ENCODE measurements at regions not wholly inside any gene's neighbourhood (a gene's known extent, or its start where the extent isn't known, plus 50 kb on each side); places are given as distances from the start of the nearest gene placed in this dataset.

DNA sequence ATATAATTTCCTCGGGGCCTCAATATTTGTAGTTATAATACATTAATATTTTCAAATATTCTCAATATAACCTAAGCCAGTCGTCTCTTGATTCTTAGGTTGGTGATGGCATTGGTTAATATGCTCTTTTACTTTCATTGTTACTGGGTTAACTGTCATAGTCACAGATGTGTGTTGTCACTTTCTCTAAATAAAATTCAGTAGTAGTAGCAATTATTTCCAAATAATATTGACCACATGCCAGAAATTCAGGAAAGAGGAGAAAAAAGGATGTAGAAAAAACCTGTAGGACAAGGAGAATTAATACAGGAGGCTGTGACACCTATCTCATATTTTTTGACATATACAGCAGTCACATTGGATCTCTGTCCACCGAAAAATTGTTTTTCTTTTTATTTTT is 322.7 kb upstream of the SLITRK6 start:
- H2AFZ ChIP-seq (ENCODE audit: low read length, unreplicated experiment): no peak overlapping the region
- H3K36me3 ChIP-seq (ENCODE audit: insufficient read depth, low read length): no peaks in the 10 kb centered on the region
- no peaks in the 10 kb centered on the region for H3K4me1 ChIP-seq (ENCODE audit: control insufficient read depth, insufficient read depth, low read length, unreplicated experiment)
- no peak overlapping the region for H3K27ac ChIP-seq (ENCODE audit: low read depth, low read length)
- no peaks in the 10 kb centered on the region for H3K27me3 ChIP-seq (ENCODE audit: insufficient read depth, low read length)
- H3K79me2 ChIP-seq (ENCODE audit: control insufficient read depth, insufficient read depth, low read length, unreplicated experiment): no peaks in the 10 kb centered on the region
- H3K4me3 ChIP-seq (ENCODE audit: low read depth, low read length): no peak overlapping the region

DNA sequence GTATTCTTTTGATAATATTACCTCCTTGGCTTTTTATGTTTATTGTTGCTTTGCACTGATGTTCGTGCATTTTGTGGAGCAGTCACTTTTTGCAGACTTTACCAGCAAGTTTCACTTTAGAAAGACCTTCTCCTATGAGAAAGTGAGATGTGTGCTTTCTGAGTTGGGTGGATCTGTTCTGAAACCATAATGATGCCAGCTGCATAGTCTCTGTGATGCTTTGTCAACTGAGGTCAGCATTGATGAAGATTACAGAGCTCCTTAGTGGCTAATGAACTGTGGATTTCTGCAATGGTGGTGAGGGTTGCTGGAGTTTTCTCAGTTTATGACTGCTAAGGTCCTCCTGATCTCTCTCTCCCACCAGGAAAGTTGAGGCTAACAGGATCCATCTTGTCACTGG is 309.9 kb upstream of the SLITRK6 start:
- no peaks in the 10 kb centered on the region for H3K36me3 ChIP-seq (ENCODE audit: insufficient read depth, low read length)
- no peaks in the 10 kb centered on the region for H3K27me3 ChIP-seq (ENCODE audit: insufficient read depth, low read length)
- H3K4me1 ChIP-seq (ENCODE audit: control insufficient read depth, insufficient read depth, low read length, unreplicated experiment): no peaks in the 10 kb centered on the region
- no peak overlapping the region for H2AFZ ChIP-seq (ENCODE audit: low read length, unreplicated experiment)
- H3K79me2 ChIP-seq (ENCODE audit: control insufficient read depth, insufficient read depth, low read length, unreplicated experiment): no peaks in the 10 kb centered on the region
- H3K27ac ChIP-seq (ENCODE audit: low read depth, low read length): no peak overlapping the region
- no peak overlapping the region for H3K4me3 ChIP-seq (ENCODE audit: low read depth, low read length)

DNA sequence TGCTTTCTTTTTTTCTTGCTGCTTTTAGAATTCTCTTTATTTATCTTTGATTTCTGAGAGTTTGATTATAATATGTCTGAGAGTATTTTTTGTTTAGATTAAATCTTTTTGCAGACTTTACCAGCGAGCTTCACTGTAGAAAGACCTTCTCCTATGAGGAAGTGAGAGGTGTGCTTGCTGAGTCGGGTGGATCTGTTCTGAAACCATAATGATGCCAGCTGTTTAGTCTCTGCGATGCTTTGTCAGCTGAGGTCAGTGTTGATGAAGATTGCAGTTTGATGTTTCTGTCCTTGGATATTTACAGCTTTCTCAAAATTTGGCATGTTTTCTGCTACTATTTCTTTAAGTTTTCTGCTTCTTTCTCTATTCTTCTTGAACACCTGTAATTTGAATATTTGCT is 309.1 kb upstream of the SLITRK6 start:
- H3K27me3 ChIP-seq (ENCODE audit: insufficient read depth, low read length): no peaks in the 10 kb centered on the region
- H3K36me3 ChIP-seq (ENCODE audit: insufficient read depth, low read length): no peaks in the 10 kb centered on the region
- no peak overlapping the region for H3K4me3 ChIP-seq (ENCODE audit: low read depth, low read length)
- no peak overlapping the region for H2AFZ ChIP-seq (ENCODE audit: low read length, unreplicated experiment)
- H3K79me2 ChIP-seq (ENCODE audit: control insufficient read depth, insufficient read depth, low read length, unreplicated experiment): no peaks in the 10 kb centered on the region
- H3K27ac ChIP-seq (ENCODE audit: low read depth, low read length): no peak overlapping the region
- no peaks in the 10 kb centered on the region for H3K4me1 ChIP-seq (ENCODE audit: control insufficient read depth, insufficient read depth, low read length, unreplicated experiment)

DNA sequence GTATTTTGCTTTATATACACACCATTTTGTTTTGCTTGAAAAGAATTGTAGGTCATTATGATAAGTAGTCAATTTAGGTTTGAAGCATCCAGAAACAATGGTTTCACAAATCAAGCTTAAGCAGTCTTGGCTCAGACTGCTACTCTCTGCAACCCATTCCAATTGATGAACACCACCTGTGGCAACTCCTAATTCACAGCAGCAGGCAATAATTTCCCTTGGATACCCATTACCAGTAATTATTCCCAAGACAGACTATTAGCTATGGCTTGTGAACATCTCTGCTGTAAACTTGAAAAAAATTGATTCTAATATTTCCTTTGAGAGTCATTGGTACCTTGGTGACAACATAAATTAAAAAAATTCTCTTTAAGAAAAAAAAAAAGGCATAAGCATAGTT is 299.3 kb upstream of the SLITRK6 start:
- H3K4me3 ChIP-seq (ENCODE audit: low read depth, low read length): no peak overlapping the region
- H3K4me1 ChIP-seq (ENCODE audit: control insufficient read depth, insufficient read depth, low read length, unreplicated experiment): no peaks in the 10 kb centered on the region

GRCh38 chr13:86095351-86095750 is 296.1 kb upstream of the SLITRK6 start:
- no peak overlapping the region for H3K4me3 ChIP-seq (ENCODE audit: low read depth, low read length)
- no peak overlapping the region for H3K27ac ChIP-seq (ENCODE audit: low read depth, low read length)
- no peaks in the 10 kb centered on the region for H3K4me1 ChIP-seq (ENCODE audit: control insufficient read depth, insufficient read depth, low read length, unreplicated experiment)
- H3K79me2 ChIP-seq (ENCODE audit: control insufficient read depth, insufficient read depth, low read length, unreplicated experiment): no peaks in the 10 kb centered on the region
- no peaks in the 10 kb centered on the region for H3K27me3 ChIP-seq (ENCODE audit: insufficient read depth, low read length)
- H3K36me3 ChIP-seq (ENCODE audit: insufficient read depth, low read length): no peaks in the 10 kb centered on the region
- no peak overlapping the region for H2AFZ ChIP-seq (ENCODE audit: low read length, unreplicated experiment)

More for the DNA sequence above, 299.3 kb upstream of the SLITRK6 start:
- H3K36me3 ChIP-seq (ENCODE audit: insufficient read depth, low read length): no peaks in the 10 kb centered on the region
- H3K79me2 ChIP-seq (ENCODE audit: control insufficient read depth, insufficient read depth, low read length, unreplicated experiment): no peaks in the 10 kb centered on the region
- H3K27me3 ChIP-seq (ENCODE audit: insufficient read depth, low read length): no peaks in the 10 kb centered on the region
- H3K27ac ChIP-seq (ENCODE audit: low read depth, low read length): no peak overlapping the region
- H2AFZ ChIP-seq (ENCODE audit: low read length, unreplicated experiment): no peak overlapping the region

- Histone ChIP-seq H3K27me3 (ENCODE audit: insufficient read depth, low read length) (no peaks in the 10 kb centered on the region), H3K4me1 (ENCODE audit: control insufficient read depth, insufficient read depth, low read length, unreplicated experiment) (no peaks in the 10 kb centered on the region), H3K4me3 (ENCODE audit: low read depth, low read length) (no peak overlapping the region), H3K36me3 (ENCODE audit: insufficient read depth, low read length) (no peaks in the 10 kb centered on the region), H2AFZ (ENCODE audit: low read length, unreplicated experiment) (no peak overlapping the region), H3K79me2 (ENCODE audit: control insufficient read depth, insufficient read depth, low read length, unreplicated experiment) (no peaks in the 10 kb centered on the region), H3K27ac (ENCODE audit: low read depth, low read length) (no peak overlapping the region)
These were observed 291.0 kb upstream of the SLITRK6 start for GRCh38 chr13:86090181-86090580.

GRCh38 chr13:86087244-86087643 is 288.0 kb upstream of the SLITRK6 start:
- H2AFZ ChIP-seq (ENCODE audit: low read length, unreplicated experiment): no peak overlapping the region
- no peaks in the 10 kb centered on the region for H3K27me3 ChIP-seq (ENCODE audit: insufficient read depth, low read length)
- no peak overlapping the region for H3K27ac ChIP-seq (ENCODE audit: low read depth, low read length)
- peaks cover 4% of the 10 kb centered on the region for H3K4me1 ChIP-seq (ENCODE audit: control insufficient read depth, insufficient read depth, low read length, unreplicated experiment)
- no peaks in the 10 kb centered on the region for H3K36me3 ChIP-seq (ENCODE audit: insufficient read depth, low read length)
- no peak overlapping the region for H3K4me3 ChIP-seq (ENCODE audit: low read depth, low read length)
- H3K79me2 ChIP-seq (ENCODE audit: control insufficient read depth, insufficient read depth, low read length, unreplicated experiment): no peaks in the 10 kb centered on the region

DNA sequence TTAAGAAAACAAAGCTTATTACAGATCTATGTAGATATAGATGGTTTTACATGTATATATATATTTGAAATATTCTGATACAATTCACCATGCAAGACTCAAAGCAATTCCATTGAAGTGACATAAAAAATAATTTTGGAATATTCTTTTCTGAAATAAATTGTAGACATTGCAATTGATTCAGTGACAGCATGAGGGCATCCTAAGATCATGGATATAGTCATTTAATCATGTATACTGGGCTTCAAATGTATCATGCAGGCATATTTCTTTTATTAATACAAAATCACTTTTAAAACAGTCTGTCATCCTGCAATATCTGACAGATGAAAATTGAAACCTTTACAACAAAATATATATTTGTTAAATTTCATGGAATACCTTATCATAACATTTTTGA is 286.7 kb upstream of the SLITRK6 start:
- no peak overlapping the region for H3K4me3 ChIP-seq (ENCODE audit: low read depth, low read length)
- peaks cover 4% of the 10 kb centered on the region for H3K4me1 ChIP-seq (ENCODE audit: control insufficient read depth, insufficient read depth, low read length, unreplicated experiment)
- no peaks in the 10 kb centered on the region for H3K27me3 ChIP-seq (ENCODE audit: insufficient read depth, low read length)
- H3K27ac ChIP-seq (ENCODE audit: low read depth, low read length): no peak overlapping the region
- H3K36me3 ChIP-seq (ENCODE audit: insufficient read depth, low read length): no peaks in the 10 kb centered on the region
- H2AFZ ChIP-seq (ENCODE audit: low read length, unreplicated experiment): no peak overlapping the region
- no peaks in the 10 kb centered on the region for H3K79me2 ChIP-seq (ENCODE audit: control insufficient read depth, insufficient read depth, low read length, unreplicated experiment)

- peaks cover 7% of the 10 kb centered on the region for H3K4me1 ChIP-seq (ENCODE audit: control insufficient read depth, insufficient read depth, low read length, unreplicated experiment)
- H3K27ac ChIP-seq (ENCODE audit: low read depth, low read length): no peak overlapping the region
- H3K27me3 ChIP-seq (ENCODE audit: insufficient read depth, low read length): no peaks in the 10 kb centered on the region
- no peak overlapping the region for H2AFZ ChIP-seq (ENCODE audit: low read length, unreplicated experiment)
- H3K4me3 ChIP-seq (ENCODE audit: low read depth, low read length): no peak overlapping the region; the same call in 1 of the 2 replicates
- H3K79me2 ChIP-seq (ENCODE audit: control insufficient read depth, insufficient read depth, low read length, unreplicated experiment): no peaks in the 10 kb centered on the region
- no peaks in the 10 kb centered on the region for H3K36me3 ChIP-seq (ENCODE audit: insufficient read depth, low read length)
These were observed 282.9 kb upstream of the SLITRK6 start for GRCh38 chr13:86082121-86082520.

DNA sequence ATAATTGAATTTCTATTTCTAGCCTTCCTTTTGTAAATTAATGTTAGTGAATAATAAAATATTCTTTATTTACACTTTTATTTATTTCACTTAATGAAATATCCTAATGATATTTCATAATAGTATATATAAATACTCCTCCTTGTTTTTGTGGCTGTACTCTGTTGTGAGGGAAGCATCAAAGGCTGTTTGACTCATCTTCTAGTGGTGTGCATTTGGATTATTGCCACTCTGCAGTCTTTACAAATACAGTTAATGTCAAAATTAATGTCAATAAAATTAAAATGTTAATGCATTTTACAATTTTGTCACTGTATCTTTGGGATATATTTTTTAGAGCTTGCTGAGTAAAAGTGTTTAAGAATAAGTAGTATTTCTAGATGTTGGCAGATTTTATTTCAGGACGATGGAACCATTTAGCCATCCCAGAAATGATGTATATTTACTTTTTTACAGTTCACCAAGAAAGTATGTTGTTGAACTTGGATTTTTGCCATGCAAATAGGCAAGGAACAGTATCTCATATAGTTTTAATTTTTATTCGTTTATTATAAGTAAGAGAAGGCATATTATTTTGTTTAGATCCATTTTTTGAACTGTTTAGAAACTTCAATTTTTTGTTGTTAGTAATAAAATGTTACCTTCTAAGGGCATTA is 281.2 kb upstream of the SLITRK6 start:
- Histone ChIP-seq H3K27ac (ENCODE audit: low read depth, low read length) (no peak overlapping the region), H3K27me3 (ENCODE audit: insufficient read depth, low read length) (no peaks in the 10 kb centered on the region), H3K4me3 (ENCODE audit: low read depth, low read length) (no peak overlapping the region), H3K36me3 (ENCODE audit: insufficient read depth, low read length) (no peaks in the 10 kb centered on the region), H3K79me2 (ENCODE audit: control insufficient read depth, insufficient read depth, low read length, unreplicated experiment) (no peaks in the 10 kb centered on the region), H2AFZ (ENCODE audit: low read length, unreplicated experiment) (no peak overlapping the region), H3K4me1 (ENCODE audit: control insufficient read depth, insufficient read depth, low read length, unreplicated experiment) (peaks cover 7% of the 10 kb centered on the region)

DNA sequence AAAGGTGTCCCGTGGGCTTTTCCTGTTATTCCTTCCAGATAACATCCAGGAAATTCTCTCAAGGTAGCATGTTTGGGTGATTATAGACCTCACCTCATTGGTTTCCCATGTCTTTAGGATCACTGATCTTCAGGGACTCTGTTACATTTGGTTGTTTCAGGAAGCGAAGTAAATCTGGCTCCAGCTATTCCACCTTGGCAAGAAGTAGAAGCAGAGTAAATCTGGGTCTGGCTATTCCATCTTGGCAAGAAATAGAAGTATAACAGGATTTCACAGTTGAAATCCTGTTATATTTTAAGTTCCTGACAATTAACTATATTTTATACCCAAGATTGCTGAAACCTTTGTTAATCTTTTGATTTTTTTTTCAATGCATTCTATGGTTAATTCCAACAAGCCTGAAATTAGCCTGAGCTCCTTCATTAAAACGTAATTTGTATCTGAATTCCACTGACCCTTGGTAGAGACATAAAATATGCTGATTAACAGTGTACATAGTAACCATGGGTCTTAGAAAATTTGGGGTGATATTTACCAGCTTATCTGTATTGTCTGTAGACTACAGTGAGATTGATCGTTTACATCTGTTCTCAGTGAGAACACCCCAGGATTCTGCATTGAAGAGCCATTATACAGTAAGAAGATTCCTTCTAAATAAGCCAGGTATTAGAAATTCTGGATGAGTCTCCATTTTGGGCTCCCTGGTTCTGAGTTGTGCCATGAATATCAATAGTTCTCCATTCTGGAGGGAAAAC is 267.6 kb upstream of the SLITRK6 start:
- Histone ChIP-seq H3K36me3 (ENCODE audit: insufficient read depth, low read length) (no peaks in the 10 kb centered on the region), H3K4me3 (ENCODE audit: low read depth, low read length) (no peak overlapping the region), H3K27me3 (ENCODE audit: insufficient read depth, low read length) (no peaks in the 10 kb centered on the region), H3K4me1 (ENCODE audit: control insufficient read depth, insufficient read depth, low read length, unreplicated experiment) (no peaks in the 10 kb centered on the region), H2AFZ (ENCODE audit: low read length, unreplicated experiment) (no peak overlapping the region), H3K79me2 (ENCODE audit: control insufficient read depth, insufficient read depth, low read length, unreplicated experiment) (no peaks in the 10 kb centered on the region), H3K27ac (ENCODE audit: low read depth, low read length) (no peak overlapping the region)

All from ACC112 (cell line).